HCT116 (cell line): ENCODE measurements at regions not wholly inside any gene's neighbourhood (a gene's known extent, or its start where the extent isn't known, plus 50 kb on each side); places are given as distances from the start of the nearest gene placed in this dataset.

Source experiments
- JUND ChIP-seq: IDR thresholded peaks from 2 replicates; pipeline ENCODE4 v1.6.1; 2012
- TF ChIP-seq, protein P1 (sequence below), 3 experiments: fragments of 200-600 bp in 1 of 3; sonication (generic) in 1 of 3; IDR thresholded peaks in 2 of 3; conservative IDR thresholded peaks in 1 of 3; 2 replicates each; pipeline ENCODE4 v1.5.1; 2012 to 2017; ENCODE audit warnings: low read depth in 2 of 3, low read length in 2 of 3, antibody characterized with exemption in 1 of 3, borderline replicate concordance in 1 of 3, control low read depth in 1 of 3, mild to moderate bottlenecking in 1 of 3, mixed read lengths in 1 of 3, mixed run types in 1 of 3, moderate library complexity in 1 of 3; ENCODE audit not compliant: insufficient read depth in 1 of 3

DNA sequence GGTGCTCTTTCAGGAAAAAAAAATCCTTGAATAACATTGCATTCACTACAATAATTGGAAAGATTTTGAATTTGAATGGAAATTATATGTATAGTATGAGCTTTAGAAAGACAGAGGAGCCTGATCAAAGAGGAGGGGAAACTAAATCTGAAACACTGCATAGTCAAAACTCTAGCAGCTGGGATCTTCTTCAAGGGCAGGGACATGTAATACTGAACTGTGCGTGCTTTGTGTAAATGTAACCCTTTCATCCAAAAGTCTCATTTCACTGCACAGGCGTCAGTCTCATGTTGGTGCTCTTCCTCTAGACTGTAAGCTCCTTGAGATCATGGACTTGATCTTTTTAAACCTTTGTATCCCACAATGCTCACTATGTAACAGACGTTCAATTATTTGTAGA lies 212.0 kb upstream of the JADE1 start:
- TF ChIP-seq, protein P1, sequence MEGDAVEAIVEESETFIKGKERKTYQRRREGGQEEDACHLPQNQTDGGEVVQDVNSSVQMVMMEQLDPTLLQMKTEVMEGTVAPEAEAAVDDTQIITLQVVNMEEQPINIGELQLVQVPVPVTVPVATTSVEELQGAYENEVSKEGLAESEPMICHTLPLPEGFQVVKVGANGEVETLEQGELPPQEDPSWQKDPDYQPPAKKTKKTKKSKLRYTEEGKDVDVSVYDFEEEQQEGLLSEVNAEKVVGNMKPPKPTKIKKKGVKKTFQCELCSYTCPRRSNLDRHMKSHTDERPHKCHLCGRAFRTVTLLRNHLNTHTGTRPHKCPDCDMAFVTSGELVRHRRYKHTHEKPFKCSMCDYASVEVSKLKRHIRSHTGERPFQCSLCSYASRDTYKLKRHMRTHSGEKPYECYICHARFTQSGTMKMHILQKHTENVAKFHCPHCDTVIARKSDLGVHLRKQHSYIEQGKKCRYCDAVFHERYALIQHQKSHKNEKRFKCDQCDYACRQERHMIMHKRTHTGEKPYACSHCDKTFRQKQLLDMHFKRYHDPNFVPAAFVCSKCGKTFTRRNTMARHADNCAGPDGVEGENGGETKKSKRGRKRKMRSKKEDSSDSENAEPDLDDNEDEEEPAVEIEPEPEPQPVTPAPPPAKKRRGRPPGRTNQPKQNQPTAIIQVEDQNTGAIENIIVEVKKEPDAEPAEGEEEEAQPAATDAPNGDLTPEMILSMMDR (IDR thresholded peaks at IDR 0.05 in 2 of 3, conservative IDR thresholded peaks at IDR 0.05 in 1 of 3; ENCODE audit: borderline replicate concordance in 1 of 3, insufficient read depth in 1 of 3, low read depth in 2 of 3, low read length in 2 of 3): no peak
- TF ChIP-seq JUND: no peak
